GM19023 (cell line): ENCODE measurements at regions not wholly inside any gene's neighbourhood (a gene's known extent, or its start where the extent isn't known, plus 50 kb on each side); places are given as distances from the start of the nearest gene placed in this dataset.

Source experiments
- ATAC-seq: cut with Tn5 transposase; IDR thresholded peaks from one replicate; pipeline ENCODE4 v1.9.1; 2021; ENCODE audit warnings: mild to moderate bottlenecking, moderate library complexity; ENCODE audit not compliant: unreplicated experiment

DNA sequence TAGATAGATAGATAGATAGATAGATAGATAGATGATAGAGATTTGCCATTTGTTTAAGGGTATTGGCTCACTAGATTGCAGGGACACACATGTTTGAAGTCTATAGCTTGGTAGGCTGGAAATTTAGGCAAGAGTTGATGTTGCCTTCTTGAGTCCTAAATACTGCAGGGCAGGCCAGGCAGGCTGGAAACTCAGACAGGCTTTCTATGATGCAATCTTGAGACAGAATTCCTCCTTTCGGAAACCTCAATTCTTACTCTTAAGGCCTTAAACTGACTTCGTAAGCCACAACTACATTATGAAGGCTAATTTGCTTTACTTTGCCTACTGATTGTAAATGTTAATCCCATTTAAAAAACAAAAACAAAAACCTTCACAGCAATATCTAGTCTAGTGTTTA is 322.9 kb upstream of the AKR1E2 start:
- no peak for ATAC-seq

DNA sequence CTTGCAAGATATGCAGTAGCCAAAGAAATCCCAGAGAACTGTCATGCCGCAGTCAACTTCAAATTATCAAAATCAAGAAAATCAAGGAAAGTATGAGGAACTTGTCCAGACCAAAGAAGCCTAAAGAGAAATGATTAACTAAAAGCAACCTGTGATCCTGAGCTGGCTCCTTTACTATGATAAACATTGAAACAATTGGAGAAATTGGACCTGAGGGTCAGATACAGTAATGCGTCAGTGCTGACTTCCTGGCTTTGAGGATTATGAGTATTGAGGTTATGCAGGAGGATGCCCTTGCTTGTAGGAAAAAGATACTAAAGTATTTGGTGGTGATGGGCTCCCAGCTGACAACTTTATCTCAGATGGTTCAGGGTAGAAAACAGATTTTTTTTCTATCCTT is 324.7 kb upstream of the AKR1E2 start:
- no peak for ATAC-seq

DNA sequence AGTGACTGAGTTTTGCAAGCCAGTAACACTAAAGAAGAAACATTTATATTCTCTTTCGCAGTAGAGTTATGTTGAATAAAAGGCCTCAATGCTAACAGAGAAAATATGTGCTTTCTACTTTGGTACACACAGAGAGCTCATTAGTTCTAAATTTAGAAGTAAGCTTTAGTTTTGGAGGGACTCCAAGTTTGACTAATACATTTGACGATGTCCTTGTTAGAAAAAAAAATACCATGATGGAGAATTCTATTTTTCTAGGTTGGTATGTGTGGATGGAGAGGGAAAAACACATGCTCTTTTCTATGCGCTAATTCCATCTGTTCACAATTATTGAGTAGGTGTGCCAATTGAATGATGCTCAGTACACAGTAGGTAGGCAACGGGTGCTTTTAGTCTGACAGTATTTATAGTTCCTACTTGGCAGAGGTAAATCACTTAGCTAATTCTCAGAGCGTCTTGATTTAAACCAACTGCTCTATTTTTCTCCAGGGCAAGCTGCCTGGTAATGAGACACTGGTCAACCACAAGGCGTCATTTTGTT is 327.2 kb upstream of the AKR1E2 start:
- ATAC-seq, result no peak

DNA sequence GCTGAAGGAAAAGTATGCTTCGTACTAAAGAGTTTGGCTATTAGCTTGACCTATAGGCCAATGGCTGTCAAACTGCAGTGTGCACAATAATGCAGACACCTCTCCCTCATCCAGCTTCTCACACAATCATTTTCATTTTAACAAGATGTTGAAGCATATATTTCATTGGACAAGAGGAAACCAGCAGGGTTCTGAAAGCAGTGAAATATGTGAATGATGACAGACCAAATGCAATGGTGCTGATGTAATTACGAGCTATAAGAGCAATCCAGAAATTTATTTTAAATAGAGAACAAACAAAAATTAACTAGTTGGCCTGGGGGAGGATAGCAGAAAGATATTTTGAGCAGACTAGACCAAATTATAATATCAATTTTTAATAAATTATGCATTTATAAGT is 331.5 kb upstream of the AKR1E2 start:
- no peak for ATAC-seq

DNA sequence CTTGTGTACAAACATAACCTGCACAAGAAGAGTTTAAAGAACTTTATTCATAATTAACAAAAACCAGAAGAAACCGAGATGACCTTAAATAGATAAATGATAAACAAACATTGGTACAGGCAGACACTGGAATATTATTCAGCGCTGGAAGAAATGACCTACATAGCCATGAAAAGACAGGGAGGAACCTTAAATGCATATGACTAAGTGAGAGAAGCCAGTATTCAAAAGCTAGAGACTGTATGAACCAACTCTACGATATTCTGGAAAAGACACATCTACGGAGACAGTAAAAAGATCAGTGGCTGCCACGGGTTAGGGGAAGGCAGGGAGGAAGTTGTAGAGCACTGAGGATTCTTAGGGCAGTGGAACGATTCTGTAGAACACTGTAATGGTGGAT is 333.8 kb upstream of the AKR1E2 start:
- no peak for ATAC-seq

DNA sequence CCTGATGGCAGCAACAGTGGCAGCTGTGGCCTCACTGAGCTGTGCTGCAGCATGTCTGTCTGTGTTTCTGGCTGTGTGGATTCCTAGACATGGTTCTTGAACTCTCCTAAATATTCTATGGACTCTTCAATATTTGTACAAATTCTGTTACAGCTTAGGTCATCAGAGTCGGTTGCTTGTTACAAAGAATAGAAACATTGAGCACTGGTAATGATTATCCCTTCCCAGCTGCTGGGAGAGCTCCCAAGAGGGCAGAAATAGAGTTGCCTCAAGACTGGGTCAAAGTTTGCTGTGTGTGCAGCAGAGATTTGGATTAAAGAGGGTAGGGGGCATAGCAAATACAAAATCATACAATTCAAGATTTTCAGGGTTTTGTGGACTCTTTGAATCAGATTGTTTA is 337.1 kb upstream of the AKR1E2 start:
- no peak for ATAC-seq

DNA sequence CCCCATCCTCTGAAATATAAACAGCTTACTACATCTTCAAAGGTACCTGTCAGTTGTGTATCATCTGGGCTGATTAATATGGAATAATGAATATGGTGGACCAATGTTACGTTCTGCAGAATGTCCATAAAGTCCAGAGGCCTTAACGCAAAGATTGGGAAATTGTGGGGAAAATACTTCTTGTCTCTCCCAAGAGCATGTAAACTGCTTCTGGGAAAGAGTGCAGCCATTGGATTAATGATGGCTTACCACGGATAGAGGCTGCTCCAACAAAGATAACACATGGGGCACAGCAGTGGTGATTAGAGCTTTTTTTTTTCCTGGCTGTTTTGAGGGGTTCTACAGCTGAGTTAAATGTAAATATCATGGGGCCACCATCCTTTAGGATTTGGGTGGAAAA is 340.4 kb upstream of the AKR1E2 start:
- no peak for ATAC-seq

DNA sequence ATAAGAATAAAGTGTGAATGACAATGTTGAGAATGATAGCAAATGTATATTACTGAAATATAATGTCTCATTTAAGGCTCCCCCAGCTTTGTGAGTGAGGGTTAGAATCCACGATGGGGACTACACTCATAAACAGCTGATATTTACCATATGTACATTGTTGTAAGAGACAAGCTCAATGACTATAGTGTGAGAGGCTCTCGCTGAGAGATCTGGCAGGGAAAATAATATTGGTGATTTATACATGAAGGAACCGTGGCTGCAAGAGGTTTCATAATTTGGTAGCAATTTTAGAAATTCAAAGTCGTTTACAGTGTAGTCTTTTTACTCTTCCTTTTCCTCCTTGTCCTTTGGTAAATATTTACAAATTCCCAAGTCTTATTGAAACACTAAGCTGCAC is 342.2 kb upstream of the AKR1E2 start:
- ATAC-seq, result no peak

DNA sequence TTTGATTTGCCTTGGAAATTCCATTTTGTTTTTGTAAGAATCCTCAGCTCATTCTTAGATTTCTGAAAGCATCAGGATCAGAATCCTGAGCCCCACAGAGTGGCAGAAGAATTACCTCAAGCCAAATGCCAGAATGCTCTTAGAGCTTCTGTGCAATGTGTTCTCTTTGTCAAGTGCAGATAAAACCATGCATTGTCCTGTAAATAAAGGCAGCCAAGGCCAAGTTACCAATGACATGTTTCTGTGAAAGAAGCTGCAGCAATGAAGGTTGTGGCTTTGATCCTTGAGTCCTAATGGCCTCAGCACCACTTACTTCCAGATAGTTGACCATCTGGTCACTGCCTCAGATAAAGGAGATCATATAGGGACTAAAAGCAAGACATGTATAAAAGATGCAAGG is 343.3 kb upstream of the AKR1E2 start:
- no peak for ATAC-seq

DNA sequence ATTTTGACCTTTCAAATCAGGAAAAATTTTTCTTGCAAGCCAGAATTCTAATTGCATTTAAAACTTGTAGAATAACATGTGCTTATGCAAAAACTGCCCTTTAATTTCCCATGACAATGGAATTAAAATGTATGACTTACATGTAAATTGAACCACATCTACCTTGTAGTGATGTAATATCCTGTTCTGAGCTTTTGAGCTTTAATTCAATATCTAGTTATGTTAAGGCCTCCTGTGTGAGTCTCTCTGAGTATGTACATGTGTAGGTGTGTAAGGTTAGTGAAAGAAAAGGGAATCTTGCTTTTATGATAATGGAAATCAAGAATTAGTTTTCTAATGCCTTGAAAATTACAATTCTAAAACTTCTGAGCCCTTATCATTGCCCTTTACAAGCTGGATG is 344.8 kb upstream of the AKR1E2 start:
- ATAC-seq, result no peak

DNA sequence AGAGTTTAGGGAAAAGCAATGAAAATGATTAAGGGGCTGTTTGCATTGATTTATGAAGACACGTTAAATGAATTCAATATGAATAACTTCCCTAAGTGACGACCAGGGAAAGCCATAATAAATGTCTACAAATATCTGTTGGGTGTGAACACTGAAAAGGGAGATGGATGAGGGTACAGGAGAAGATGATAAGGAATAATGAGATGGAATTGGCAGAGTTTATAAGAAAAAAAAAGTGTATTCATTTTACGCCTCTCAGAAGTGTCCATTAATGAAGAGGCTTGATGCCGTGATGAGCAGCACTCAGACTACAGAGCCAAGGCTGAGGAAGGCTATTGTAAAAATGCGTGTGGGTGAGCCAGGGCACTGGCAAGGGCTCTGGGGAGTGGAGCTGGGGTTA is 346.7 kb upstream of the AKR1E2 start:
- no peak for ATAC-seq

DNA sequence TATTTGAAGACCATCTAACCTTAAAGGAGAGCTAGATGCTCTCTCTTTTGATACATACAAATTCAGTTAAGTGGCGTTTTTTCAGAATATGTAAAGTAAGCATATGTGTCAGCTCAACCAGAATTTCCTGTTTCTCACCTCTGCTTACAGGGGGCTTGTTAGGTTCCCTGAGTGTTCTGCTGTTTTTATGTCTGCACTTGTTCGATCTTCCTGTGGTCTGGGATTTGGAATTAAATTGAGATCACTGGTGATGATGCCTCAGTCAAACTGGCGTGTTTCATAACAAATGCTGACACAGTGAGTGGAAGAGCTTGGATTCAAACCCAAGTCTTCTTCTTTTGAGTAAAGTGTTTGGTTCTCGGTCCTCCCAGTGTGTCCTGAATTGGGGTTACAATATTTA is 348.3 kb upstream of the AKR1E2 start:
- no peak for ATAC-seq

DNA sequence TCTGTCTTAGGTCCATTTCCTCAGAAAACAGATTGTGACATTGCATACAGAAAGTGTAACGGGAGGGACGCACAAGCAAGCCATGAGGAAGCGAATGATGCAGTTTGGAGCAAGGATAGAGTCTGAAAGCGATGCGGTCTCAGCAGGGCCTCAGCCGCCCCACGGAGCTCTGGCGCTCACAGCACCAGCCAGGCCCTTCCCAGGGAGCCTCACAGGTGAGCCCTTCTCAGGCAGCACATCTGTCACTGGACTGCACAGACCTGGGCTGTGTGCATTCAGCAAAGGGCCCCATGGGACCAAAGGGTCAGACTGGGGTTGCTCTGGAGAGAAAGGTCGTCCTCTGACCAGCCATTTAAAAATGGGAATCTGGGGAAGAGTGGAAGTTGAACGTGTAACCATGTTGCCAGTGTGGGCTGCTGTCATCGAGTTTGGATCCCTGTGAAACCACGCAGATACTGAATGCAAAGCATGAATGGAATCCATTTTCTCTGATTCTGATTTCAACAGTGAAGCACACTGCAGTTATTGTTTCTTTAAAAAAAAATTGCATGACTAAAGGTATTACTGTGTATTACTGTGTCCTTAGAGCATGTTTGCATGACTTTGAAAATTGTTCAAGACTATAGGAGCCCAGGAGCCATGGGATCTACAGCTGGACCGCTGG is 350.0 kb upstream of the AKR1E2 start:
- ATAC-seq, result no peak

DNA sequence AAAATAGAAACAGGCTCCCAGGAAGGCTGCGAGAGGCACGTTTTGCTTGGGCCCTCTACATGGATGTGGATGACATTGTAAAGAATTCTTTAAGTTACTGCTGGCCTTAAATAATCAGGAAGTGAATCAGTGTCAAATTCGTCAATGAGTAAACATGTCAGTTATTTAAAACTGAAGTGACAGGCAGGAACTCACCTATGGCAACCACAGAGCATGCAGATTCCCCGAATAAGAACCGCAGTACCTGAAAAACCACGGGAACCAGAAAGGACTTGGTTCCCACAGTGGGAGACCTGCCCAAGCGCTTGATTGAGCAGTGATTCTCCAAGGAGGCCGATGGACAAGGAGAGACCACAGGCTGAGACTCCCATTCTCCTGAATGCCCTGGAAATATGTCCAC is 351.2 kb upstream of the AKR1E2 start:
- ATAC-seq, result no peak

DNA sequence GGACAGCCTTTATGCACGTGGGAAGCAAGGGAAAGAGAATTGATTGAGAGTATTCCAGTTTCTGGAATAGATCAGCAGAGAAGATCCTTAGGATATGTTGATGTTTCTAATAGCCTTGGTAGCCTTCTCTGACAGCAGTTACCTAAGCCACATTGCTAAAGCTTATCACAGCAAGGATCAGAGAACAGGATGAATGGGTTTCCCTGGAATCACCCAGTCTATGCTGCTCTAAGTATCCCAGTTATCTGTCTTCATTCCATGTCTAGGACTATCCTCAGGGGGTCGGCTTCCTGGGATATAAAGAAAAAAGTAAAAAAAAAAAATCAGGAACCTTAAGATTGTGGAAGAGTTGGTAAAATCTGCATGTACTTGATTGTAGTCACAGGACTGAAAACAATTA is 352.0 kb upstream of the AKR1E2 start:
- ATAC-seq, result no peak

DNA sequence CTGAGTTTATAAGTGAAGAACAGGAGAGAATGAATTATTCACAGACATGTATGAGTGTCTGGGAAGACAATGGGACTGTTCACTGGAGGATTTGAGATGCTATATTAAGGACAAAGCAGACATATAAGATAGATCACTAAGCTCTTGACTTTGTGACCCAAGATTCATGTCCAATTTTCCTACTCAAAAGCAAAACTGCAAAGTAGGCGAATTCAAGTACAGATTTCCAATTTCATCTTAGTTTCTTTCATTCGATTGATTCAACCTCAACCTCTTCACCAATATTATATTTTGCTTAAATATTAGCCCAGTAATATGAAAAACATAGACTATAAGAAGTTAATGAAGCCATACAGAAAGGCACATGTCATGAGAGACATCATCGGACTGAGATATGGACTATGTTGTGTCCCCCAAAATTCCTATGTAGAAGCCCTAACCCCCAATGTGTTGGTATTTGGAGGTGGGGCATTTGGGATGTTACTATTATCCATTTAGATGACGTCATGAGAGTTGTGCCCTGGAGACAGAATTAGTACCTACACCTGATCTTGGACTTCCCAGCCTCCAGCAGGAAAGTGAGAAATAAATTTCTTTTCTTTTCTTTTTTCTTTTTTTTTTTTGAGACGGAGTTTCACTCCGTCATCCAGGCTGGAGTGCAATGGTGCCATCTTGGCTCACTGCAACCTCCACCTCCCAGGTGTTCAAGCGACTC is 353.7 kb upstream of the AKR1E2 start:
- no peak for ATAC-seq

DNA sequence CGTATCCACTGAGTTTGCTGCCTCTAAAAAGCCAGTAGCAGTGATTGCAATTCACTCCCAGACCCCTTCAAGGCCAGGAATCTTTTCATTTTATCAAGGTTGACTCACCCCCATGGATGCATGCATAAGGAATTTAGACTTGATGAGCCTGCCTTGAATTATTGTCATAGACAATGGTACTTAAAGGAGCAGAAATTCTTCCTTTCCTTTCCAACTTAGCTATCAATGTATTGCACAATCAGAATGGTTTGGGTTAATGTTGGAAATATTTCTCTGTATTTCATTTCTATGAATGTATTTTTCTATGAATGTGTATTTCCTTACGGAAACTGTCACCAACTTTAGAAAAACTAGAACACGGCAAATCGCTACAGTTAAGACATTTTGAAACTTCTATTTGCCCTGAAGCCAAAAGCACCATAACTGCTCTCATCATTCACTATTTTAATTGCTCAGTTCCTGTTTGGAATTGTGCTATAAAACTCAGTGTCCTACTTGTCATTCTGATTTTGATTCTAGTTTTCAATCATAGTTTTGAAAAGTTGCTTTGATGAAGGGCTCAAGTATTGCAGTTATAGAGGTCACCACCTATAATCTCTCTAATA is 355.7 kb upstream of the AKR1E2 start:
- ATAC-seq, result no peak

DNA sequence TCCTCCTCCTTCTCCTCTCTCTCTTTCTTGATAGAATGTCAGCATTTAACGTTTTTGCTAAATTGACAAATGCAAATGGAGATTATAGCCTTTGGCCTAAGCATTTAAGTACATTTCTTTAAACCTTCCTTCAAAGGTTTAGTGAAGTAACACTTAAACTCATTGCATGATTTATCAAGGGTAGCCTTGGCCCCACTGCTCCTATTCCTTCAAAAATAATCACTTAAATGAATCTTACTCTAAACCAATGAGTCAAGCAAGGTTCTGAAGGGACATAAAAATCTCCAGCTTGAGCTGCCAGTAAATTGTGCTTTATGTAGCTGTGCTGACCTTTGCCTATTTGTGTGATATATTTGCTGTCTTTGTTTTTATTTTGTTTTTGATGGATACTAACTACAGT is 358.5 kb upstream of the AKR1E2 start:
- no peak for ATAC-seq

DNA sequence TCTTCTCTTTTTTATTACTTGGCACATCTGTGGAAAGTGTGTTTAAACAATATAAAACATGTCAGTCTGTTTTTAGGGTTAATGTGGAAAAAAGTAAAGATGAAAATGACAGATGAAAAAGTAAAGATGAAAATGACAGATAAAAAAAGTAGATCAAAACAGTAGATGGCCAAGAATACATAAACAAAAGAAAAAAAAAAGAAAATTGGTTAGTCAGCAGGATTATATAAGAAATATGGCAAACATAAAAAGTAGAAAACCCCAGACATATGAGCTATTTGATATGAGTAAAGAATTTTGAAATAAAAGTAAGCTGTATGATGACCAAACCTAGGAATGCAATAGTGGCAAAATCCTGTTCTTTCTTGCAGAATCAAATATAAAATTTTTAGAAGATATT is 365.7 kb upstream of the AKR1E2 start:
- ATAC-seq, result no peak

DNA sequence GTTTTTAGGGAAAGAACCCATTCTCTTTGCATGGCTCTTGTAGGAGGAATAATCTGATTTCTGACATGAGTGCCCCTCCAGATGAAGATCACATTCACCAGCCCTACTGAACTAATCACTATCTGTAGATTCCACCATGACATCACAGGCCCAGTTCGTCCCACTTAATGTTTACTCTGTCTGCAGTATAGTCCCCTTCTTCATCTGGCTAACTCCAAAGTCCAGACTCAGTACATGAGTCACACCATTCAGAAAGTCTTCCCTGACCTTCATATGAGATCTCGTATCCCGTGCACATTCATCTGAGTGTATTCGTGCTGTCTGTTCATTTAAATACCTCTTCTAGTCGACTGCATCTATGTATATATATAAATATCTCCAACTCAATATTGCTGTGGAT is 366.5 kb upstream of the AKR1E2 start:
- ATAC-seq, result no peak

DNA sequence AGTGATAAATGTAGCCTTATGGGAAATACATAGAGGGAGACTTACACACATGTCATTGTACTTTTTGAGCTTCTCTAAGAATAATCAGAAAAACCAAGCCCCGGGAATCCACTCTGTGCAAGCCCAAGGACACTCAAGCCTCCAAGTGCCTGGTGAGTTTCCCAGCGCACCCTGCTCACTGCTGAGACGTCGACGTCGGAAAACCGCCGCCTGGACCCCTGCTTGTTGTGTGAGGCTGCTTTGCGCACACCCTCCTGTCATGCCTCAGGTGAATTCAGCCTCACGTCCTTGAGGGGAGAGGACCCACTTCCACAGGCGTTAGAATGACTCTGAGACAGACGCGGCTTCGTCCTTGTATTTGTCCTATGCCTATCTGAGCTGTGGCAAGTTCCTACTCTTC is 368.4 kb upstream of the AKR1E2 start:
- ATAC-seq, result no peak

DNA sequence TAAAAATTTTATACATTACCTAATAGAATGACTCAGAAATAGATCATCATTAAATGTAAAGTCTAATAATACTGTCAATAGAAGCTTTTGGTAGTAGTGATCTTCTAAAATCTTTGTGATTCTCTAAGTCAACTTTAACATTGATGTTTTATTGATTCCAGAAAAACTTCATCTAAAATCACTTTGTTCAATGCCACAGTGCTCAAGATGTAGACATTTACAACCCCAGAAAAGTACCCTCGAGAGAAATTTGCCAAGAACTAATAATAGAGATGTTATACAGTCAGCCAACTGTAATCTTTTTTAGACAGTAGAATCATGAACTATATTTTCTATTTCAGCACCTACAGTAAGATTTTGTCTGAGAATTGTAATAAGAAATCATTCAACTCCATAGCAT is 369.2 kb upstream of the AKR1E2 start:
- ATAC-seq, result no peak
